WERI-Rb-1 (cell line): ENCODE measurements at regions not wholly inside any gene's neighbourhood (a gene's known extent, or its start where the extent isn't known, plus 50 kb on each side); places are given as distances from the start of the nearest gene placed in this dataset.
"Not testable (repeated sequence)": the region's sequence is repeated elsewhere in the genome, so short reads cannot be mapped to it uniquely, and the experiment has no call there.

Experiments used
- DNase-seq: peaks from one replicate; pipeline ENCODE4 v3.0.0-alpha.2; 2020
- H3K27ac ChIP-seq: fragments of 250-450 bp; sonication (Bioruptor Pico); 2 replicates; pipeline ENCODE4 v1.5.1; 2020; ENCODE audit warnings: mild to moderate bottlenecking, moderate library complexity
- H3K27me3 ChIP-seq: fragments of 250-450 bp; sonication (Bioruptor Pico); 2 replicates; pipeline ENCODE4 v1.5.1; 2021; ENCODE audit warnings: mild to moderate bottlenecking, low read depth, moderate library complexity; ENCODE audit not compliant: insufficient read depth, severe bottlenecking
- H3K36me3 ChIP-seq: fragments of 250-450 bp; sonication (Bioruptor Pico); 2 replicates; pipeline ENCODE4 v1.5.1; 2020; ENCODE audit warnings: mild to moderate bottlenecking, moderate library complexity
- H3K4me3 ChIP-seq: 2 replicates; pipeline ENCODE4 v1.5.1; 2011; ENCODE audit warnings: low read depth, mild to moderate bottlenecking, control low read depth, low read length
- H3K9me3 ChIP-seq: fragments of 250-450 bp; sonication (Bioruptor Pico); 2 replicates; pipeline ENCODE4 v1.5.1; 2021; ENCODE audit warnings: mild to moderate bottlenecking, moderate library complexity; ENCODE audit not compliant: severe bottlenecking
- TF ChIP-seq, protein P1 (sequence below): IDR thresholded peaks from 2 replicates; pipeline ENCODE4 v1.5.1; 2011; ENCODE audit warnings: low read depth, mild to moderate bottlenecking, control low read depth, inconsistent platforms, low read length

DNA sequence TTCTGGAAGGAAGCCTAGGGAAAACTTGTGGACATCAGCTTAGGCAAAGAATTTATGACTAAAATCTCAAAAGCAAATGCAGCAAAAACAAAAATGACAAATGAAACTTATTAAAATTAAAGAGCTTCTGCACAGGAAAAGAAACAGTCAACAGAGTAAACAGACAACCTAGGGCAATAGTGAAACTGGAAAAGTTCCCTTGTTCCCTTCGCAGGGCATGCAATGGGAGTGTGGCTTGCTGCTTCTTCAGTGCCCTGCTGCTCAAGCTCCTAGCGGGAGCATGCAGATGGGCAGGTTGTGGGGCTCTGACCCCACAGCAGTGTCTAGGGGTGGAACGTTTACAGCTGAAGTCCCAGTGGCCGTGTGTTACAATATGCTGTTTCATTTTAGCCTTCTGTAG lies 1797.4 kb downstream of the NCAM2 start:
- Histone ChIP-seq H3K27me3 (no peaks in the 10 kb centered on the region), H3K27ac (no peak overlapping the region), H3K36me3 (no peaks in the 10 kb centered on the region), H3K9me3 (no peaks in the 10 kb centered on the region), H3K4me3 (no peak overlapping the region)
- DNase-seq, result no peak
- TF ChIP-seq, protein P1, sequence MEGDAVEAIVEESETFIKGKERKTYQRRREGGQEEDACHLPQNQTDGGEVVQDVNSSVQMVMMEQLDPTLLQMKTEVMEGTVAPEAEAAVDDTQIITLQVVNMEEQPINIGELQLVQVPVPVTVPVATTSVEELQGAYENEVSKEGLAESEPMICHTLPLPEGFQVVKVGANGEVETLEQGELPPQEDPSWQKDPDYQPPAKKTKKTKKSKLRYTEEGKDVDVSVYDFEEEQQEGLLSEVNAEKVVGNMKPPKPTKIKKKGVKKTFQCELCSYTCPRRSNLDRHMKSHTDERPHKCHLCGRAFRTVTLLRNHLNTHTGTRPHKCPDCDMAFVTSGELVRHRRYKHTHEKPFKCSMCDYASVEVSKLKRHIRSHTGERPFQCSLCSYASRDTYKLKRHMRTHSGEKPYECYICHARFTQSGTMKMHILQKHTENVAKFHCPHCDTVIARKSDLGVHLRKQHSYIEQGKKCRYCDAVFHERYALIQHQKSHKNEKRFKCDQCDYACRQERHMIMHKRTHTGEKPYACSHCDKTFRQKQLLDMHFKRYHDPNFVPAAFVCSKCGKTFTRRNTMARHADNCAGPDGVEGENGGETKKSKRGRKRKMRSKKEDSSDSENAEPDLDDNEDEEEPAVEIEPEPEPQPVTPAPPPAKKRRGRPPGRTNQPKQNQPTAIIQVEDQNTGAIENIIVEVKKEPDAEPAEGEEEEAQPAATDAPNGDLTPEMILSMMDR, result no peak

DNA sequence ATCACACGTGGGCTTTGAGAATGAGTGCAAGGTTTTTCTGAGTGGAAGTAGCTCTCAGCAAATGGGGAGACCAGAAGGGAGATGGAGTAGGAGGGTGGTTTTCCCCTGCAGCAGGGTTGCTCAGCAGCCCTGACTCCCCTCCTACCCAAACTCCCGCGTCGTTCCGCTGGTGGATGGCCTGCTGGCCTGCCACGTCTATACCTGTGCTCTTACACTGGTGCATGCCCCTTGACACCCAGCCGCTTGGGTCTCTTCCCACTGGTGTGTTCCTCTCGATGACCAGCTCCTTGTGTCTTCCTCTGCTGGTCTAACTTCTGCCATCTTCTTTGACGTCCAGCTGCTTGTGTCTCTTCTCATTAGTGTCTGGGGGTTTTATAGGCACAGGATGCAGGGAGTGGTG lies 1797.9 kb downstream of the NCAM2 start:
- H3K27ac ChIP-seq, result no peak overlapping the region
- DNase-seq, result no peak
- H3K36me3 ChIP-seq, result no peaks in the 10 kb centered on the region
- no peaks in the 10 kb centered on the region for H3K27me3 ChIP-seq
- TF ChIP-seq, protein P1, result no peak
- H3K9me3 ChIP-seq, result no peaks in the 10 kb centered on the region
- no peak overlapping the region for H3K4me3 ChIP-seq

DNA sequence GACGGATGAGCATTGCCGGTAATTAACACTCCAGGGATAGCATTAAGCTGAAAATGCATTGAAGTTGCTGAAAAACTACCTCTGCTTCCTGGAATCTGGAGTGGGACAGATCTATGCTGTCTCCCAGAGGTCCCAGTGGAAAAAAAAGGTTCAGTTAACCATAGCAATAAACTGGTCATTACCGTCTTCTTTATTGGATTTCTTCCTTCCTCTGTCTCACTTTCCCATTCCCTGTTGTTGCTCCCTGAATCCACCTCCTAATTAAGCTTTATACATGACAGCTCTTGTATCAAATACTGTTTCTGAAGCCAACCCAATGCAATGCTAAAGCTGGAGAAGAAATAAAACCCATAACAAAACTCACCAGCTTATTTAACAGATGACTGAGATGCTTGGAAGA lies 1805.9 kb downstream of the NCAM2 start:
- no peaks in the 10 kb centered on the region for H3K36me3 ChIP-seq
- TF ChIP-seq, protein P1, result no peak
- H3K27me3 ChIP-seq, result no peaks in the 10 kb centered on the region
- H3K27ac ChIP-seq, result no peak overlapping the region
- no peak for DNase-seq
- H3K4me3 ChIP-seq, result no peak overlapping the region
- no peaks in the 10 kb centered on the region for H3K9me3 ChIP-seq

DNA sequence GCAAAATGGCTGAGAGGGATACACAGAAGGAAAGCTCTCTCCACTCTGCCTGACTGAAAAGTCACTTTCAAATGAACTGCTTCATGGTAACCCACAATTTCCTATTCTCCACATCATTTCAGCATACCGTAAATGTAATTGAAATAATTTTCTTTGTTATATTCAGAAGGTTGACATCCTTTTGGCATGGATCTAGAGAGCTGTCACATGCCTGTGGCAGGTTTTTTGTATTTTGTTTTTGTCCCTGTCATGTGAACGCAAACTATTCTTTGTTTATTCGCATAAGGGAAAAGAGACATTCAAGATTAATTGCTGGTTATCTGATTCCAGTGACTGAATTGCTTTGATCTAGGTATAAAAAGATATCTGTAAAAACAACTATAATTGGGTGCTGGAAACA lies 1808.1 kb downstream of the NCAM2 start:
- Histone ChIP-seq H3K27ac (no peak overlapping the region), H3K27me3 (no peaks in the 10 kb centered on the region), H3K4me3 (no peak overlapping the region), H3K9me3 (no peaks in the 10 kb centered on the region), H3K36me3 (no peaks in the 10 kb centered on the region)
- TF ChIP-seq, protein P1, result no peak
- no peak for DNase-seq

DNA sequence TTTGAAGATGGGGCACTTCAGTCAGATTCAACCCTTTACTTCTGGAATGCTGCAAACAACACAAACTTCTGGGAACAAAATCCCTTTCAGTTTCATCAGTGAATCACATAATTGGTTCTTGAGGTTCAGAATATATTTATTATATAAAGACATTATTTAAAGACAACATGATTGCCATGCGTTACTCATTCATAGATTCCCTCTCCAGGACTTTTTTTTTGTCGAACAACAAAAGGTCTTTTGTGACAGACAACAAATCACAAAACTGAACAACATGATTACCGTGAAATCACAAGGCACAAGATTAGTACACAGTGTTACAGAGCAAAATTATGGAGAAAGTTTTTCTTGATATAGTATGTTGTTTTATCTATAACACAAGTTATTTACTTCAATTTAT lies 1815.0 kb downstream of the NCAM2 start:
- TF ChIP-seq, protein P1, result no peak
- no peaks in the 10 kb centered on the region for H3K9me3 ChIP-seq
- H3K4me3 ChIP-seq, result no peak overlapping the region
- H3K36me3 ChIP-seq, result no peaks in the 10 kb centered on the region
- no peak for DNase-seq
- H3K27ac ChIP-seq, result no peak overlapping the region
- H3K27me3 ChIP-seq, result no peaks in the 10 kb centered on the region

DNA sequence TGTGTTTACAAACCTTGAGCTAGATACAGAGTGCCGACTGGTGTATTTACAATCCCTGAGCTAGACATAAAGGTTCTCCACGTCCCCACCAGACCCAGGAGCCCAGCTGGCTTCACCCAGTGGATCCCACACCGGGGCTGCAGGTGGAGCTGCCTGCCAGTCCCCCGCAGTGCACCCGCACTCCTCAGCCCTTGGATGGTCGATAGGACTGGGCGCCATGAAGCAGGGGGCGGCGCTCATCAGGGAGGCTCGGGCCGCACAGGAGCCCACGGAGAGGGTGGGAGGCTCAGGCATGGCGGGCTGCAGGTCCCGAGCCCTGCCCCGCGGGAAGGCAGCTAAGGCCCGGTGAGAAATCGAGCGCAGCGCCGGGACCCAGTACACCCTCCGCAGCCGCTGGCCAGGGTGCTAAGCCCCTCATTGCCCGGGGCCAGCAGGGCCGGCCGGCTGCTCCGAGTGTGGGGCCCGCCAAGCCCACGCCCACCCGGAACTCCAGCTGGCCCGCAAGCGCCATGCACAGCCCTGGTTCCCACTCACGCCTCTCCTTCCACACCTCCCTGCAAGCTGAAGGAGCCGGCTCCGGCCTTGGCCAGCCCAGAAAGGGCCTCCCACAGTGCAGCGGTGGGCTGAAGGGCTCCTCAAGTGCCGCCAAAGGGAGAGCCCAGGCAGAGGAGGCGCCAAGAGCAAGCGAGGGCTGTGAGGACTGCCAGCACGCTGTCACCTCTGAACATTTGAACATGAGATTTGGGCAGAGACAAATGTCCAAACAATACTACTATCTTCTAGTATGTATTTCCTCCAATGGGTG lies 1820.7 kb downstream of the NCAM2 start:
- not testable (repeated sequence) for H3K27ac ChIP-seq, H3K36me3 ChIP-seq, DNase-seq, H3K9me3 ChIP-seq, H3K4me3 ChIP-seq, H3K27me3 ChIP-seq
